GM19238 (cell line): ENCODE measurements at regions not wholly inside any gene's neighbourhood (a gene's known extent, or its start where the extent isn't known, plus 50 kb on each side); places are given as distances from the start of the nearest gene placed in this dataset.
"Not testable (repeated sequence)": the region's sequence is repeated elsewhere in the genome, so short reads cannot be mapped to it uniquely, and the experiment has no call there.

Experiments
- DNase-seq: peaks from one replicate; pipeline ENCODE4 v3.0.0; 2011; ENCODE audit warnings: low spot score; ENCODE audit not compliant: insufficient read length

GRCh38 chr10:59456199-59456598, 93.8 kb upstream of the FAM13C start:
- DNase-seq: no peak

GRCh38 chr10:59454171-59454919, 92.0 kb upstream of the FAM13C start:
- no peak for DNase-seq

GRCh38 chr10:59448616-59449015, 86.3 kb upstream of the FAM13C start:
- DNase-seq: no peak

GRCh38 chr10:59435707-59436106, 73.4 kb upstream of the FAM13C start:
- DNase-seq: no peak

GRCh38 chr10:59434463-59435321, 72.3 kb upstream of the FAM13C start:
- no peak for DNase-seq

- DNase-seq: no peak
Observed at GRCh38 chr10:59433720-59434428, 71.5 kb upstream of the FAM13C start.

- no peak for DNase-seq
Observed at GRCh38 chr10:59432207-59432900, 70.0 kb upstream of the FAM13C start.

GRCh38 chr10:59413795-59414194, 51.4 kb upstream of the FAM13C start:
- DNase-seq: not testable (repeated sequence)
